ENCODE measurements at regions not wholly inside any gene's neighbourhood (a gene's known extent, or its start where the extent isn't known, plus 50 kb on each side); places are given as distances from the start of the nearest gene placed in this dataset.

DNA sequence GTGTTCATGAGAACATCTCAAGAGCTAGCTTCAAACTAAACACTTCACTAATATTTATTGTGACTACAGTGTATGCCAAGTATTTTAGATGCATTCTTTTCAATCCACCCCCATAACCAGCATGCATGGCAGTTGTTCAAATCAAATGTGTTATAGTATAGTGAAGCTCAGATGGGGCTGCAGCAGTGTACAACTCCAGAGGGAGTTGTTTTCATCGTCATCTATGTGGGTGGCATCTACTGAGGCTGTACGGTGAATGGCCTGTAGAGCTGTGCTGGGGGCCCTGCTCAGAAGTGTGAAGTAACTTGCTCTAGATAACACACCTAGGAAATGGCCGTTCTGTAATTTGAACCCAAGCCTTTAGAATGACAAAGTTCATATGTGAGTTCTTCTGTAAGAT lies 71.8 kb upstream of the LRATD1 start:
- Histone ChIP-seq H4K5ac (ENCODE audit: insufficient read length, low read depth, low read length) (no peak overlapping the region), H3K36me3 (ENCODE audit: control insufficient read depth in 2 of 4, insufficient read depth in 4 of 4, low read length in 3 of 4) (no peaks in the 10 kb centered on the region), H4K91ac (replicated peaks; ENCODE audit: insufficient read length, low read length) (no peak overlapping the region), H3K4ac (replicated peaks; ENCODE audit: insufficient read length, low read depth, low read length) (no peak overlapping the region), H3K18ac (ENCODE audit: extremely low read depth, low read length) (no peak overlapping the region), H2BK120ac (replicated peaks; ENCODE audit: low read depth, low read length) (no peak overlapping the region), H2BK15ac (ENCODE audit: low read length) (no peak overlapping the region), H3K27me3 (replicated peaks in 1 of 4; ENCODE audit: control insufficient read depth in 3 of 4, extremely low read depth in 1 of 4, insufficient read depth in 3 of 4, low read length in 3 of 4) (no peaks in the 10 kb centered on the region), H3K9ac (replicated peaks in 1 of 4; ENCODE audit: extremely low read depth in 1 of 4, low read depth in 3 of 4, low read length in 3 of 4) (no peak overlapping the region), H3K23me2 (ENCODE audit: low read depth, low read length) (no peaks in the 10 kb centered on the region), H3K27ac (ENCODE audit: low read depth, low read length) (no peak overlapping the region), H3K9me3 (ENCODE audit: insufficient read depth in 2 of 2, low read depth in 1 of 2, low read length in 1 of 2) (no peaks in the 10 kb centered on the region), H2AFZ (ENCODE audit: low read length) (no peak overlapping the region), H3K4me3 (ENCODE audit: extremely low read depth in 1 of 4, insufficient read depth in 2 of 4, low read depth in 3 of 4, low read length in 4 of 4) (no peak overlapping the region), H2BK20ac (ENCODE audit: low read length) (no peak overlapping the region), H3K79me1 (ENCODE audit: low read depth, low read length) (no peaks in the 10 kb centered on the region), H3K4me1 (replicated peaks in 1 of 4; ENCODE audit: control insufficient read depth in 3 of 4, insufficient read depth in 4 of 4, low read length in 3 of 4) (no peaks in the 10 kb centered on the region), H3K23ac (ENCODE audit: insufficient read length) (no peak overlapping the region), H3K56ac (replicated peaks; ENCODE audit: insufficient read length, low read depth, low read length) (no peak overlapping the region), H2AK5ac (ENCODE audit: low read depth, low read length) (no peak overlapping the region), H2BK12ac (ENCODE audit: low read depth, low read length) (no peak overlapping the region), H4K8ac (ENCODE audit: extremely low read depth, insufficient read depth, low read length) (no peak overlapping the region), H3K79me2 (ENCODE audit: control insufficient read depth in 1 of 2, insufficient read depth in 2 of 2, low read length in 2 of 2) (no peaks in the 10 kb centered on the region), H2BK5ac (ENCODE audit: low read depth, low read length) (no peak overlapping the region), H4K20me1 (replicated peaks in 1 of 2; ENCODE audit: control insufficient read depth in 1 of 2, insufficient read depth in 2 of 2, low read length in 2 of 2) (no peaks in the 10 kb centered on the region), H3K4me2 (ENCODE audit: insufficient read depth in 1 of 2, low read depth in 2 of 2, low read length in 2 of 2) (no peak overlapping the region), H3K14ac (ENCODE audit: insufficient read length) (no peak overlapping the region)
- WGBS, 2 experiments (ENCODE audit: extremely low coverage in 1 of 2, insufficient coverage in 1 of 2, insufficient read length in 1 of 2, insufficient replicate concordance in 2 of 2, low coverage in 1 of 2, low lambda C conversion rate in 2 of 2, missing lambda C conversion rate in 1 of 2): 95% methylated on average over 3 of the region's 3 CpGs; no CpG with 5 or more reads in 1 of the 2 experiments
- no peak for DNase-seq (ENCODE audit: low read depth in 1 of 2, low spot score in 2 of 2)
- no peak for FAIRE-seq
- TF ChIP-seq POLR2AphosphoS5 (IDR thresholded peaks at IDR 0.05; ENCODE audit: low read depth, low read length) (no peak), BRCA1 (IDR thresholded peaks at IDR 0.05; ENCODE audit: low read depth, low read length) (no peak)
- CTCF ChIA-PET (ENCODE audit: partially characterized antibody): interaction anchor here (0.7 to 1.5 kb wide), 3 partner anchors 11 to 1028 kb away, joined by 4 read pairs; no protein-coding TSS in a partner anchor
- POLR2A ChIA-PET (ENCODE audit: partially characterized antibody): no interaction called here

Measured in H1 (cell line).